CD4-positive, alpha-beta memory T cell (primary cell): ENCODE measurements at regions not wholly inside any gene's neighbourhood (a gene's known extent, or its start where the extent isn't known, plus 50 kb on each side); places are given as distances from the start of the nearest gene placed in this dataset.
A peak's percentile ranks its signal among the peaks of the same experiment; 100 is the strongest.

ENCODE experiments used
- CTCF ChIA-PET: fragments of 350-600 bp; sonication (Branson Sonifier 250); formaldehyde crosslinking; loops from one replicate; lab custom pipeline; 2021; ENCODE audit warnings: inconsistent platforms; ENCODE audit not compliant: partially characterized antibody; lab: Charles Lee
- POLR2A ChIA-PET: fragments of 350-600 bp; sonication (Branson Sonifier 250); formaldehyde crosslinking; loops from one replicate; lab custom pipeline; 2021; ENCODE audit not compliant: partially characterized antibody; lab: Charles Lee
- DNase-seq, 5 donors: peaks; one replicate each; pipeline versions ENCODE4 v3.0.0 to v3.0.0-alpha.2; 2020 to 2022; ENCODE audit warnings: mixed read lengths in 1 of 5
- H3K27ac ChIP-seq: one replicate; pipeline ENCODE4 v1.7.0; 2013; ENCODE audit warnings: low read depth, low read length
- H3K27me3 ChIP-seq: 2 replicates; pipeline ENCODE4 v1.7.0; 2013; ENCODE audit warnings: mild to moderate bottlenecking, low read length, moderate library complexity; ENCODE audit not compliant: insufficient read depth
- H3K36me3 ChIP-seq: 2 replicates; pipeline ENCODE4 v1.7.0; 2013; ENCODE audit warnings: mild to moderate bottlenecking, low read length, moderate library complexity; ENCODE audit not compliant: insufficient read depth
- H3K4me1 ChIP-seq: 2 replicates; pipeline ENCODE4 v1.7.0; 2013; ENCODE audit warnings: mild to moderate bottlenecking, low read length, moderate library complexity; ENCODE audit not compliant: insufficient read depth
- H3K4me3 ChIP-seq, 2 donors: one replicate each; pipeline ENCODE4 v1.7.0; 2013; ENCODE audit warnings: low read length in 2 of 2, mild to moderate bottlenecking in 1 of 2
- H3K9me3 ChIP-seq, 2 donors: one replicate each; pipeline ENCODE4 v1.7.0; 2013; ENCODE audit warnings: low read length in 2 of 2, control low read depth in 1 of 2; ENCODE audit not compliant: control insufficient read depth in 1 of 2
- H3K27ac Mint-ChIP-seq, 7 donors: one replicate each; pipeline ENCODE4 v1.8.0; 2020 to 2021; ENCODE audit warnings: mixed read lengths in 7 of 7, mild to moderate bottlenecking in 6 of 7, inconsistent platforms in 3 of 7, moderate library complexity in 3 of 7
- H3K27me3 Mint-ChIP-seq, 2 donors: one replicate each; pipeline ENCODE4 v1.8.0; 2020 to 2021; ENCODE audit warnings: mixed read lengths in 2 of 2
- H3K36me3 Mint-ChIP-seq, 2 donors: one replicate each; pipeline ENCODE4 v1.8.0; 2020 to 2021; ENCODE audit warnings: mixed read lengths in 2 of 2, inconsistent platforms in 1 of 2, mild to moderate bottlenecking in 1 of 2
- H3K4me1 Mint-ChIP-seq, 4 donors: one replicate each; pipeline ENCODE4 v1.8.0; 2020 to 2021; ENCODE audit warnings: mixed read lengths in 4 of 4, mild to moderate bottlenecking in 1 of 4
- H3K4me3 Mint-ChIP-seq, 8 donors: one replicate each; pipeline ENCODE4 v1.8.0; 2020 to 2021; ENCODE audit warnings: mixed read lengths in 8 of 8, mild to moderate bottlenecking in 7 of 8, moderate library complexity in 6 of 8, inconsistent platforms in 3 of 8
- H3K9me3 Mint-ChIP-seq, 8 donors: one replicate each; pipeline ENCODE4 v1.8.0; 2020 to 2021; ENCODE audit warnings: mixed read lengths in 8 of 8, mild to moderate bottlenecking in 5 of 8, inconsistent platforms in 3 of 8, moderate library complexity in 1 of 8
- intact Hi-C: fragments of 100-400 bp; cut with micrococcal nuclease; formaldehyde crosslinking; loops from one replicate; pipeline ENCODE4 v1.15.1; 2023

GRCh38 chr4:175054980-175055379 lies 136.8 kb downstream of the ADAM29 start:
- POLR2A ChIA-PET, result no interaction called here
- Histone ChIP-seq H3K36me3 (no peaks in the 10 kb centered on the region), H3K4me1 (no peaks in the 10 kb centered on the region), H3K27ac (no peak overlapping the region), H3K27me3 (no peaks in the 10 kb centered on the region), H3K4me3 (no peak overlapping the region), H3K9me3 (no peaks in the 10 kb centered on the region)
- Mint-ChIP-seq H3K36me3 (no peaks in the 10 kb centered on the region), H3K9me3 (peaks cover 3 to 13% (median 6%) of the 10 kb centered on the region in 8 donors), H3K27me3 (no peaks in the 10 kb centered on the region), H3K4me3 (no peak overlapping the region), H3K4me1 (no peaks in the 10 kb centered on the region), H3K27ac (no peak overlapping the region)
- intact Hi-C loops, result no loop called here
- CTCF ChIA-PET, result no interaction called here
- DNase-seq, result peak in 1 of 5 donors; percentile 36

DNA sequence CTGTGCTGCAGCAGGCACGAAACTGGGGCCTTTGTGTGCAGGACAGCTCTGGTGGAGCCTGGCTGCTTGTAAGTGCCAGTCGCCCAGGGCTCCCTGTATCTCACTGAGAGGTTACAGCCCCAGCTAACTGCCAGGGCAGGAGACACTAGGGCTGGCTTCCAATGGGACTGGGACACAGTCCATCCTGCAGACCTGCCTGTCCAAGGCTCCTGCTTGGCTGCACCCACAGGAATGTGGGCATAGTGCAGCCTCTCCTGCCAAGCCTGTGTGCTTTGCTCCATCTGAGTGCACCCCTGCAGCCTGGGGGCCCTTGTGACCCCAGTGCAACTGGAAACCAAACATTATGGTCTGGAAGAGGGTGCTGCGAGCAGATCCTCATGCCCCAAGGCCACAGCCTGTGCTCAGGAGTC lies 144.0 kb downstream of the ADAM29 start:
- H3K4me3 ChIP-seq, result no peak overlapping the region
- no peaks in the 10 kb centered on the region for H3K36me3 ChIP-seq
- H3K4me3 Mint-ChIP-seq, result no peak overlapping the region
- H3K9me3 Mint-ChIP-seq, result peaks cover 0 to 12% (median 7%) of the 10 kb centered on the region in 8 donors
- H3K4me1 Mint-ChIP-seq, result no peaks in the 10 kb centered on the region
- no peaks in the 10 kb centered on the region for H3K4me1 ChIP-seq
- H3K9me3 ChIP-seq, result no peaks in the 10 kb centered on the region
- no peak overlapping the region for H3K27ac Mint-ChIP-seq
- no peaks in the 10 kb centered on the region for H3K36me3 Mint-ChIP-seq
- H3K27me3 ChIP-seq, result no peaks in the 10 kb centered on the region
- no peak for DNase-seq
- ChIA-PET CTCF (no interaction called here), POLR2A (no interaction called here)
- no peak overlapping the region for H3K27ac ChIP-seq
- intact Hi-C loops, result no loop called here
- H3K27me3 Mint-ChIP-seq, result no peaks in the 10 kb centered on the region

GRCh38 chr4:175065228-175065627 lies 147.1 kb downstream of the ADAM29 start:
- Histone ChIP-seq H3K27me3 (no peaks in the 10 kb centered on the region), H3K9me3 (no peaks in the 10 kb centered on the region), H3K4me3 (no peak overlapping the region), H3K4me1 (no peaks in the 10 kb centered on the region), H3K36me3 (no peaks in the 10 kb centered on the region), H3K27ac (no peak overlapping the region)
- no peak for DNase-seq
- intact Hi-C loops, result no loop called here
- ChIA-PET POLR2A (no interaction called here), CTCF (no interaction called here)
- no peaks in the 10 kb centered on the region for H3K4me1 Mint-ChIP-seq
- no peak overlapping the region for H3K4me3 Mint-ChIP-seq
- peaks cover 0 to 8% (median 4%) of the 10 kb centered on the region in 8 donors for H3K9me3 Mint-ChIP-seq
- no peaks in the 10 kb centered on the region for H3K27me3 Mint-ChIP-seq
- H3K36me3 Mint-ChIP-seq, result no peaks in the 10 kb centered on the region
- H3K27ac Mint-ChIP-seq, result no peak overlapping the region

GRCh38 chr4:175066923-175067627 lies 148.9 kb downstream of the ADAM29 start:
- Mint-ChIP-seq H3K9me3 (peaks cover 0 to 12% (median 4%) of the 10 kb centered on the region in 8 donors), H3K27ac (no peak overlapping the region), H3K27me3 (no peaks in the 10 kb centered on the region), H3K36me3 (no peaks in the 10 kb centered on the region), H3K4me1 (no peaks in the 10 kb centered on the region), H3K4me3 (no peak overlapping the region)
- Histone ChIP-seq H3K36me3 (no peaks in the 10 kb centered on the region), H3K4me3 (no peak overlapping the region), H3K4me1 (no peaks in the 10 kb centered on the region), H3K9me3 (no peaks in the 10 kb centered on the region), H3K27ac (no peak overlapping the region), H3K27me3 (no peaks in the 10 kb centered on the region)
- ChIA-PET CTCF (no interaction called here), POLR2A (no interaction called here)
- intact Hi-C loops, result no loop called here
- DNase-seq, result no peak

DNA sequence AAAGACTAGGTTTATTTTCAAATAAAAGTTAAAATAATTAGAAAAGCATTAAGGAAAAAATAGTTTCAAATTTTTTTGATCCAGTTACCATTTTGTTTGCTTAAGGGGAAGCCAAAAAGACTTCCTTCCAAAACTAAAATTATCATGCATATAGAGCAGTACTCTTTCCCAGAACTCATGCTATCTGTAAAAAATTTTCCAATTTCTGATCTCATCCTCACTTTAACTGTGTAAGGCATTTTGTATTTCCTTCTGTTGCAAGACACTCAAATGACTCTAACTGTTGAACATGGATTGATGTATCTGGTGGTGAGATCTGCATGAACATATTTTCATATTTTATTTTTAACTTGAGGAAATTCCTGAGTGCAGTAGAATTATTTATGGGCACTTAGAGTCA lies 150.1 kb downstream of the ADAM29 start:
- CTCF ChIA-PET, result no interaction called here
- H3K4me1 Mint-ChIP-seq, result no peaks in the 10 kb centered on the region
- Histone ChIP-seq H3K4me1 (no peaks in the 10 kb centered on the region), H3K27me3 (no peaks in the 10 kb centered on the region), H3K9me3 (no peaks in the 10 kb centered on the region), H3K36me3 (no peaks in the 10 kb centered on the region), H3K27ac (no peak overlapping the region), H3K4me3 (no peak overlapping the region)
- no peak for DNase-seq
- no peaks in the 10 kb centered on the region for H3K36me3 Mint-ChIP-seq
- POLR2A ChIA-PET, result no interaction called here
- H3K9me3 Mint-ChIP-seq, result peaks cover 0 to 12% (median 2%) of the 10 kb centered on the region in 8 donors
- no peak overlapping the region for H3K27ac Mint-ChIP-seq
- no peak overlapping the region for H3K4me3 Mint-ChIP-seq
- intact Hi-C loops, result no loop called here
- no peaks in the 10 kb centered on the region for H3K27me3 Mint-ChIP-seq

GRCh38 chr4:175070444-175070843 lies 152.3 kb downstream of the ADAM29 start:
- no peak overlapping the region for H3K4me3 Mint-ChIP-seq
- no peaks in the 10 kb centered on the region for H3K27me3 Mint-ChIP-seq
- no peaks in the 10 kb centered on the region for H3K9me3 ChIP-seq
- H3K9me3 Mint-ChIP-seq, result peaks cover 0 to 11% (median 0%) of the 10 kb centered on the region in 8 donors
- no peaks in the 10 kb centered on the region for H3K4me1 Mint-ChIP-seq
- H3K27ac Mint-ChIP-seq, result no peak overlapping the region
- intact Hi-C loops, result no loop called here
- H3K27me3 ChIP-seq, result no peaks in the 10 kb centered on the region
- no peaks in the 10 kb centered on the region for H3K4me1 ChIP-seq
- H3K27ac ChIP-seq, result no peak overlapping the region
- H3K36me3 ChIP-seq, result no peaks in the 10 kb centered on the region
- DNase-seq, result no peak
- ChIA-PET POLR2A (no interaction called here), CTCF (no interaction called here)
- no peak overlapping the region for H3K4me3 ChIP-seq
- no peaks in the 10 kb centered on the region for H3K36me3 Mint-ChIP-seq

DNA sequence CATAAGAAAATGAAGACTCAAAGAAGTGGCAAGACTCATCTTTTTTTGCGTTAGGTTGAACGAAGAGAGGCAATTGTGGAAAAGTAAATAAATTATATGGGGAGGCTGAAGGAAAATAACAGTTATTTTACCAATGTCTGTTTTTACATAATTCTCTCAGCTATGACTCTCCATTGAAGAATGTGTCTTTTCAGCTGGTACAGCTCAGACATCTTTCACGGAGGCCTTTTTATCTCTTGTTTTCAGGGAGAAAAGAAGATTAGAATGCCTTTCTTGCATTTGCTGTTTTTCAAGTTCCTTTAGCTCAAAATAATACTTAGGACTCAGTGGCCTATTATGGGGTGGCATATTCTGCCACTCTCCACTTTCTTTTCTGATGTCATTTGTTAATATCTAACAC lies 153.0 kb downstream of the ADAM29 start:
- no peaks in the 10 kb centered on the region for H3K36me3 ChIP-seq
- Mint-ChIP-seq H3K36me3 (no peaks in the 10 kb centered on the region), H3K27ac (no peak overlapping the region), H3K27me3 (no peaks in the 10 kb centered on the region), H3K4me1 (no peaks in the 10 kb centered on the region), H3K9me3 (peaks cover 0 to 11% (median 1%) of the 10 kb centered on the region in 8 donors), H3K4me3 (no peak overlapping the region)
- no peak for DNase-seq
- ChIA-PET CTCF (no interaction called here), POLR2A (no interaction called here)
- H3K9me3 ChIP-seq, result no peaks in the 10 kb centered on the region
- H3K27ac ChIP-seq, result no peak overlapping the region
- H3K4me3 ChIP-seq, result no peak overlapping the region
- no peaks in the 10 kb centered on the region for H3K27me3 ChIP-seq
- intact Hi-C loops, result no loop called here
- H3K4me1 ChIP-seq, result no peaks in the 10 kb centered on the region
